Neutrophil (primary cell): ENCODE measurements at regions not wholly inside any gene's neighbourhood (a gene's known extent, or its start where the extent isn't known, plus 50 kb on each side); places are given as distances from the start of the nearest gene placed in this dataset.

ENCODE experiments used
- H3K27ac ChIP-seq: fragments of 200-600 bp; sonication (generic); 2 replicates; pipeline ENCODE4 v1.5.1; 2016; ENCODE audit warnings: mild to moderate bottlenecking, moderate library complexity
- H3K27me3 ChIP-seq: fragments of 200-600 bp; sonication (generic); 2 replicates; pipeline ENCODE4 v1.6.0; 2016; ENCODE audit warnings: mild to moderate bottlenecking
- H3K36me3 ChIP-seq: fragments of 200-600 bp; sonication (generic); 2 replicates; pipeline ENCODE4 v1.5.1; 2017
- H3K4me1 ChIP-seq, 2 experiments: fragments of 200-600 bp in 1 of 2; sonication (generic) in 1 of 2; 1 replicate in 1 of 2; 2 replicates in 1 of 2; pipeline versions ENCODE4 v1.5.1 to v1.6.1; 2013 to 2016; ENCODE audit warnings: low read depth in 1 of 2, low read length in 1 of 2, mild to moderate bottlenecking in 1 of 2, moderate library complexity in 1 of 2; ENCODE audit not compliant: control insufficient read depth in 1 of 2, insufficient read depth in 1 of 2
- H3K4me3 ChIP-seq, 2 experiments: fragments of 200-600 bp in 1 of 2; sonication (generic) in 1 of 2; 1 replicate in 1 of 2; 2 replicates in 1 of 2; pipeline ENCODE4 v1.5.1; 2013 to 2016; ENCODE audit warnings: low read depth in 1 of 2, low read length in 1 of 2, mild to moderate bottlenecking in 1 of 2, moderate library complexity in 1 of 2
- H3K9me3 ChIP-seq: fragments of 200-600 bp; sonication (generic); 2 replicates; pipeline ENCODE4 v1.5.1; 2016
- TF ChIP-seq, protein P1 (sequence below): fragments of 200-600 bp; sonication (generic); IDR thresholded peaks from 2 replicates; pipeline ENCODE4 v1.5.1; 2016; ENCODE audit warnings: antibody characterized with exemption

DNA sequence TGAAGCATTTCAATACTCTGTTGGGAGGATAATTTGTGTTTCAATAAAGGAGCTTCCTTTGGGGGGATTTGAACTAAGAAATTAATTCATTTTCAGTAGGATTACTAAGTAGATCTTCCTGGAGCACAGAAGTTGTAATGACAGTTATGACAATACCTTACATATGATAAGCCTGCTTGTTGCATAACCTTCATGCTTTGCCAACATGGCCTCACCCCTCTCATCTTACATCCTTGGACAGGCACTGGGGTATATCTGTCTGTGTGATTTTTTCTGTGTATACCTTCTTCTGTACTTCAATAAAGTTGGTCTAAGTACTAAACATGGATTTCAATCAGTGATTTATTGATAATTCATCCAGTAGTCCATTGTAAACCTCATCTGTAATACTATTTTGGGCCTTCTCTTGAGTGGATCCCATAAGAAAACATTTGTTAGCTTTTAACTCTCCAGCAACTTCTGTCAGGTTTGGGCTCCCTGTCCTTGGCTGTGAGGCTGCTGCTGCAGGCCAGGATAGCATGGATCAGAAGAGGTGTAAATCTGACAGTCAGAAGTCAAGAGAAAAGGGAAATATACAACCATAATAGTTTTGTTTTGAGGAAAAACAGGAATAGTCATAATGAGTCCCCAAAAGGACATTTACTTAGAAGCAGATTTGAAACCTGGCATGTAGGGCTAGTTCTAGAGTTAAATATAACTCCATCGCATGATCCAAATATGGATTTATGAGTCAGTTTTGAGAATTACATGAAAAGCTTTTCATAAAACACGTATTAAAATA is 422.2 kb downstream of the KLF5 start:
- Histone ChIP-seq H3K36me3 (no peaks in the 10 kb centered on the region), H3K4me3 (no peak overlapping the region), H3K27me3 (no peaks in the 10 kb centered on the region), H3K27ac (no peak overlapping the region), H3K4me1 (no peaks in the 10 kb centered on the region), H3K9me3 (no peaks in the 10 kb centered on the region)
- TF ChIP-seq, protein P1, sequence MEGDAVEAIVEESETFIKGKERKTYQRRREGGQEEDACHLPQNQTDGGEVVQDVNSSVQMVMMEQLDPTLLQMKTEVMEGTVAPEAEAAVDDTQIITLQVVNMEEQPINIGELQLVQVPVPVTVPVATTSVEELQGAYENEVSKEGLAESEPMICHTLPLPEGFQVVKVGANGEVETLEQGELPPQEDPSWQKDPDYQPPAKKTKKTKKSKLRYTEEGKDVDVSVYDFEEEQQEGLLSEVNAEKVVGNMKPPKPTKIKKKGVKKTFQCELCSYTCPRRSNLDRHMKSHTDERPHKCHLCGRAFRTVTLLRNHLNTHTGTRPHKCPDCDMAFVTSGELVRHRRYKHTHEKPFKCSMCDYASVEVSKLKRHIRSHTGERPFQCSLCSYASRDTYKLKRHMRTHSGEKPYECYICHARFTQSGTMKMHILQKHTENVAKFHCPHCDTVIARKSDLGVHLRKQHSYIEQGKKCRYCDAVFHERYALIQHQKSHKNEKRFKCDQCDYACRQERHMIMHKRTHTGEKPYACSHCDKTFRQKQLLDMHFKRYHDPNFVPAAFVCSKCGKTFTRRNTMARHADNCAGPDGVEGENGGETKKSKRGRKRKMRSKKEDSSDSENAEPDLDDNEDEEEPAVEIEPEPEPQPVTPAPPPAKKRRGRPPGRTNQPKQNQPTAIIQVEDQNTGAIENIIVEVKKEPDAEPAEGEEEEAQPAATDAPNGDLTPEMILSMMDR = no peak

DNA sequence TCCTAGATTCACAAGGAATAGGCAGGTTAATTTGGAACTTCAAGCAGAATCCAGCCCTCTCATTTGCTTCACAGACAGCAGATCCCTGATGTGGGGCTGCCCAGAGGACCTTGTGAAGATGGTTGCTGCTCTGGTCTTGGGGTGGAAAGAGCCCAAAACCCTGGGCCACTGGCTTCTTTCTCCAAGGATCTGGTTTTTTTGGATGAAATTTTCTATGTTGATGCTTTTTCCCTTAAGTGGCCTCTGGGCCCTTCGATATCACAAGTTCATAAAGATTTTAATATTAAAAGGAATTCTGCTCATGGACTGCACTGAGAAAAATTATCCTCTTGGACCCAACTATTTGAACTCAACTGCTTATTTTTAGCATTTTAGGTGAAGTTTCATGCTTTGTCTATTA is 421.1 kb downstream of the KLF5 start:
- Histone ChIP-seq H3K27me3 (no peaks in the 10 kb centered on the region), H3K9me3 (no peaks in the 10 kb centered on the region), H3K4me3 (no peak overlapping the region), H3K4me1 (no peaks in the 10 kb centered on the region), H3K27ac (no peak overlapping the region), H3K36me3 (no peaks in the 10 kb centered on the region)
- TF ChIP-seq, protein P1 = no peak

DNA sequence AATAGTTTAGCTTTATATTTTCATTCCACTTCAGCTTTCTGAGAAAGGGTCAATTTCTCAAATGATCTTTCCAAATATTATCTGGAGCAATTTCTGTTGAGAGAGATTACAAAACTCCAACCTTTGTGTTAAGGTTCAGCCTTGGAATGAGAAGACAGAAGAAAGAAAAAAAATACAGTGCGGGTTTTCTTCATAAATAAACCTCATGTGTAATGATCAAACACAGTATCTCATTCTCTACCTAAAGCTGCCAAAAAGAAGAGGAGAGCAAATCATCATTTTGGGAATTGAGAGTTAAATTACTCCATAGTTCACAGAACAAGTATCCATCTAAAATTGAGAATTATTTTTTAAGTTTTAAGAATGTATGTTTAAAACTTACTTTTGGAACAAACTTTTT is 420.5 kb downstream of the KLF5 start:
- no peak overlapping the region for H3K27ac ChIP-seq
- TF ChIP-seq, protein P1 = no peak
- H3K9me3 ChIP-seq = no peaks in the 10 kb centered on the region
- no peaks in the 10 kb centered on the region for H3K27me3 ChIP-seq
- no peak overlapping the region for H3K4me3 ChIP-seq
- H3K36me3 ChIP-seq = no peaks in the 10 kb centered on the region
- H3K4me1 ChIP-seq = no peaks in the 10 kb centered on the region

DNA sequence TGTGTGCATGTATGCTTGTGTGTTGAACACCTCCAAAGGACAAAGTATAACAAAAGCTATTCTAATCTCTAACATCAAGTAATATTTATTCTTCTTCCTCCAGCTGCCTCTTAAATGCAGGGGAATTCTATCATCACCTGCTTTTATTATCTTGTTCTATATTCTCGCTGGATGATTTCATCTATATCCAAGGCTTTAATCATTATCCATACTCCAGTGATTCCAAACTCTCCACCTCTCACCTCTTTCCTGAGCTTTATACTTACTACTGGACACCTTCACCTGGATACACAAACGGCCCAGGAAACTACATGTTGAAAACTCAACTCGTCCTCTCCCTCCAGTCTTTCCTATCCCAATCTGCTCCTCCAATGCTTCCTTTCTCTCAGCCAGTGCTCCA is 418.6 kb downstream of the KLF5 start:
- Histone ChIP-seq H3K27me3 (no peaks in the 10 kb centered on the region), H3K36me3 (no peaks in the 10 kb centered on the region), H3K27ac (no peak overlapping the region), H3K4me3 (no peak overlapping the region), H3K4me1 (no peaks in the 10 kb centered on the region), H3K9me3 (no peaks in the 10 kb centered on the region)
- TF ChIP-seq, protein P1 = no peak

DNA sequence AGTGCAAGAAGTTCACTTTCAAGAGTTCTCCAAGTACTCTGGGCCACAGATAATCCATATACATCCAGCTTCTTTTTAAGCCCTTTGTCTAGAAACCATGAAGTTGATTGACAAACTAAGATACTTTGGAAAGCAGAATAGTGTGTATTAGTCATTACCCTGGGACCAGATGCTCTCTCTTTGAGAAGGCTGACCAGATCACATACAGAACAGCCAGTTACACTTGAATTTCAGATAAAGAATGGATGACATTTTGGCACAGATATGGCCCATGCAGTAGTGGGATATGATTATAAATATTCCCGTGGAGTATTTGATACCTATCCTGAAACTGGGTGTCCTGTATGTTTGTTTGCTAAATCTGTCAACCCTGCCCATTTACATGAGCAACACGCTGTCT is 414.2 kb downstream of the KLF5 start:
- Histone ChIP-seq H3K36me3 (no peaks in the 10 kb centered on the region), H3K4me1 (no peaks in the 10 kb centered on the region), H3K27me3 (no peaks in the 10 kb centered on the region), H3K9me3 (no peaks in the 10 kb centered on the region), H3K4me3 (no peak overlapping the region), H3K27ac (no peak overlapping the region)
- TF ChIP-seq, protein P1 = no peak
